ENCODE measurements at regions not wholly inside any gene's neighbourhood (a gene's known extent, or its start where the extent isn't known, plus 50 kb on each side); places are given as distances from the start of the nearest gene placed in this dataset.

DNA sequence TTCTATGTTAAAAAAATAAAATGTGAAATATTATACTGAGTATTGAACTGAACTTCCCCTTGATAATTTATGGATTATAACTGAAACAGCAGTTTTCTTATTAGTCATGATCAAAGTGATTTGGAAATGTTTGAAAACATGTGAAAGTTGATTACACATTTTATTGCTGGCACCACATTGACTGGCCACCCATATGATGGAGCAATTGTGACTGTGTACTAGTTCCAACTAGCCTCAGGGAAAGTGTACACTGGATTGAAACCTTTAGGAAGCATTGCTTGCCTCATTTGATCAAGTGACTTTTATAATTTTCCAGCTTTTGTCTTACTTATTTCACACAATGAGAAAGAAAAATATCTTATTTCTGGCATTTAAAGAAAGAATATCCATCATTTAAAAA is 128.0 kb upstream of the ADGRL2 start:
- TF ChIP-seq CTCF (IDR thresholded peaks at IDR 0.05; ENCODE audit: insufficient read depth, low read length, poor library complexity, severe bottlenecking) (no peak), EZH2phosphoT487 (conservative IDR thresholded peaks at IDR 0.05; ENCODE audit: low read length) (no peak)

Measured in SU-DHL-6 (cell line).